Stomach (tissue), 8 donors: ENCODE measurements at regions not wholly inside any gene's neighbourhood (a gene's known extent, or its start where the extent isn't known, plus 50 kb on each side); places are given as distances from the start of the nearest gene placed in this dataset.
"Not testable (repeated sequence)": the region's sequence is repeated elsewhere in the genome, so short reads cannot be mapped to it uniquely, and the experiment has no call there.

Experiments used
- DNase-seq, 2 donors: peaks; one replicate each; pipeline versions ENCODE4 v3.0.0 to v3.0.0-alpha.2; 2013 to 2019
- H3K27ac ChIP-seq, 5 donors: fragments of 200-600 bp in 4 of 5; sonication (generic) in 4 of 5; one replicate each; pipeline ENCODE4 v1.5.1; 2013 to 2019; ENCODE audit warnings: mild to moderate bottlenecking in 1 of 5, moderate library complexity in 1 of 5
- H3K27me3 ChIP-seq, 3 donors: fragments of 200-600 bp; sonication (generic); one replicate each; pipeline ENCODE4 v1.5.1; 2017 to 2019; ENCODE audit warnings: mixed run types in 1 of 3
- H3K36me3 ChIP-seq, 4 donors: fragments of 200-600 bp; sonication (generic); 1 replicate in 3 of 4; 2 replicates in 1 of 4; pipeline ENCODE4 v1.5.1; 2016 to 2019
- H3K4me1 ChIP-seq, 4 donors: fragments of 200-600 bp; sonication (generic); one replicate each; pipeline ENCODE4 v1.5.1; 2016 to 2019
- H3K4me3 ChIP-seq, 4 donors: fragments of 200-600 bp; sonication (generic) in 3 of 4; one replicate each; pipeline ENCODE4 v1.5.1; 2016 to 2019; ENCODE audit warnings: mild to moderate bottlenecking in 1 of 4
- H3K9me3 ChIP-seq, 4 donors: fragments of 200-600 bp; sonication (generic); one replicate each; pipeline ENCODE4 v1.5.1; 2016 to 2019
- CTCF ChIP-seq, 7 experiments: fragments of 450-650 bp in 4 of 7; fragments of 200-600 bp in 3 of 7; sonication (generic) in 3 of 7; IDR thresholded peaks; one replicate each; pipeline ENCODE4 v1.5.1; 2016 to 2019; ENCODE audit warnings: antibody characterized with exemption in 7 of 7, control low read depth in 2 of 7, mild to moderate bottlenecking in 1 of 7
- EP300 ChIP-seq: sonication (generic); formaldehyde crosslinking; IDR thresholded peaks from one replicate; pipeline ENCODE4 v1.6.1; 2017; ENCODE audit warnings: antibody characterized with exemption
- POLR2A ChIP-seq, 4 donors: fragments of 450-650 bp; IDR thresholded peaks; one replicate each; pipeline ENCODE4 v1.6.1; 2016; ENCODE audit warnings: antibody characterized with exemption in 4 of 4, control low read depth in 2 of 4, mild to moderate bottlenecking in 1 of 4, moderate library complexity in 1 of 4
- POLR2AphosphoS5 ChIP-seq, 3 donors: sonication (generic); formaldehyde crosslinking; IDR thresholded peaks; one replicate each; pipeline ENCODE4 v1.6.1; 2016; ENCODE audit warnings: antibody characterized with exemption in 3 of 3
- WGBS, 5 donors: extraction: QIAGEN DNeasy Blood & Tissue Kit in 3 of 5; methylation state at CpG; one replicate each; pipeline versions ENCODE4 v1.1.5 to v1.1.7; 2013 to 2018; 5-methylcytosine and 5-hydroxymethylcytosine counted together
- intact Hi-C: fragments of 100-400 bp; cut with DNase I; formaldehyde crosslinking; loops from one replicate; pipeline ENCODE4 v1.15.1; 2023; ENCODE audit warnings: low total_unique reads
- donor health status: healthy with polysubstance abuse.
- donor health status: Bipolar disorder and iron deficiency.
- donor health status: healthy.

GRCh38 chrX:84865113-84865512 is 138.6 kb upstream of the APOOL start:
- H3K27ac ChIP-seq = no peak overlapping the region
- no peak for TF ChIP-seq EP300
- intact Hi-C loops = no loop called here
- no peaks in the 10 kb centered on the region for H3K27me3 ChIP-seq
- peak in 1 of 2 donors; percentile 17 for DNase-seq
- H3K4me3 ChIP-seq = no peak overlapping the region
- peaks cover 0 to 8% (median 0%) of the 10 kb centered on the region in 4 donors for H3K9me3 ChIP-seq
- H3K4me1 ChIP-seq = no peaks in the 10 kb centered on the region
- H3K36me3 ChIP-seq = no peaks in the 10 kb centered on the region

- H3K9me3 ChIP-seq, DNase-seq, H3K27me3 ChIP-seq, H3K36me3 ChIP-seq, H3K4me1 ChIP-seq, intact Hi-C loops, H3K4me3 ChIP-seq, H3K27ac ChIP-seq: not testable (repeated sequence)
- WGBS, 5 donors = 83 to 96% (median 86%) methylated on average over 1 of the region's 1 CpG
Measured at GRCh38 chrX:84870281-84870680, 133.4 kb upstream of the APOOL start.

- H3K36me3 ChIP-seq = not testable (repeated sequence)
Measured at GRCh38 chrX:84872160-84872771, 131.4 kb upstream of the APOOL start.

GRCh38 chrX:84873176-84873575 is 130.5 kb upstream of the APOOL start:
- no peak for DNase-seq
- no peak overlapping the region for H3K4me3 ChIP-seq
- intact Hi-C loops = no loop called here
- TF ChIP-seq EP300 = no peak
- TF ChIP-seq POLR2A (IDR thresholded peaks at IDR 0.05) = no peak
- TF ChIP-seq CTCF (IDR thresholded peaks at IDR 0.05) = no peak
- no peak for TF ChIP-seq POLR2AphosphoS5 (IDR thresholded peaks at IDR 0.05)
- no peaks in the 10 kb centered on the region for H3K27me3 ChIP-seq
- H3K9me3 ChIP-seq = peaks cover 0 to 8% (median 0%) of the 10 kb centered on the region in 4 donors
- no peak overlapping the region for H3K27ac ChIP-seq
- H3K4me1 ChIP-seq = no peaks in the 10 kb centered on the region
- no peaks in the 10 kb centered on the region for H3K36me3 ChIP-seq
- WGBS, 5 donors = 51 to 85% (median 78%) methylated on average over 3 of the region's 3 CpGs

More at GRCh38 chrX:84872160-84872771, 131.4 kb upstream of the APOOL start:
- H3K27me3 ChIP-seq, H3K4me1 ChIP-seq, DNase-seq, H3K9me3 ChIP-seq, H3K27ac ChIP-seq, intact Hi-C loops, H3K4me3 ChIP-seq: not testable (repeated sequence)
- 70 to 80% (median 75%) methylated on average over 5 of the region's 5 CpGs for WGBS, 5 donors

- H3K36me3 ChIP-seq = no peaks in the 10 kb centered on the region
- intact Hi-C loops = no loop called here
- H3K9me3 ChIP-seq = peaks cover 0 to 7% (median 0%) of the 10 kb centered on the region in 4 donors
- TF ChIP-seq POLR2A (IDR thresholded peaks at IDR 0.05) (no peak), EP300 (no peak), CTCF (IDR thresholded peaks at IDR 0.05) (no peak), POLR2AphosphoS5 (IDR thresholded peaks at IDR 0.05) (no peak)
- H3K27me3 ChIP-seq = no peaks in the 10 kb centered on the region
- no peaks in the 10 kb centered on the region for H3K4me1 ChIP-seq
- no peak overlapping the region for H3K27ac ChIP-seq
- DNase-seq = no peak
- no peak overlapping the region for H3K4me3 ChIP-seq
Measured at GRCh38 chrX:84876876-84877275, 126.8 kb upstream of the APOOL start.

- no peak for DNase-seq
- Histone ChIP-seq H3K9me3 (no peaks in the 10 kb centered on the region), H3K27me3 (peaks cover 0 to 3% (median 0%) of the 10 kb centered on the region in 3 donors), H3K36me3 (no peaks in the 10 kb centered on the region), H3K27ac (no peak overlapping the region), H3K4me1 (no peaks in the 10 kb centered on the region), H3K4me3 (no peak overlapping the region)
- WGBS, 5 donors = 80 to 95% (median 86%) methylated on average over 1 to 2 of the region's 2 CpGs
- TF ChIP-seq POLR2A (IDR thresholded peaks at IDR 0.05) (no peak), CTCF (IDR thresholded peaks at IDR 0.05) (no peak)
- intact Hi-C loops = no loop called here
Measured at GRCh38 chrX:84893897-84894296, 109.8 kb upstream of the APOOL start.
